Upper lobe of left lung (tissue), 6 donors: ENCODE measurements at regions not wholly inside any gene's neighbourhood (a gene's known extent, or its start where the extent isn't known, plus 50 kb on each side); places are given as distances from the start of the nearest gene placed in this dataset.

Source experiments
- ATAC-seq, 2 donors: fragments of 200-7000 bp; cut with Tn5 transposase; one replicate each; pipeline ENCODE4 v1.9.1; 2022; ENCODE audit warnings: mild to moderate bottlenecking in 2 of 2, moderate library complexity in 2 of 2; ENCODE audit not compliant: low FRiP score in 2 of 2
- DNase-seq, 2 donors: peaks; one replicate each; pipeline ENCODE4 v3.0.0-alpha.2; 2019 to 2020
- H3K27ac ChIP-seq, 4 donors: fragments of 200-600 bp; sonication (generic); one replicate each; pipeline ENCODE4 v1.5.1; 2016 to 2019
- H3K27me3 ChIP-seq, 4 donors: fragments of 200-600 bp; sonication (generic); one replicate each; pipeline ENCODE4 v1.5.1; 2017 to 2019
- H3K36me3 ChIP-seq, 4 donors: fragments of 200-600 bp; sonication (generic); one replicate each; pipeline ENCODE4 v1.5.1; 2016 to 2019
- H3K4me1 ChIP-seq, 4 donors: fragments of 200-600 bp; sonication (generic); one replicate each; pipeline ENCODE4 v1.5.1; 2018 to 2019
- H3K4me3 ChIP-seq, 4 donors: fragments of 200-600 bp; sonication (generic); one replicate each; pipeline ENCODE4 v1.5.1; 2017 to 2019; ENCODE audit warnings: mild to moderate bottlenecking in 2 of 4, moderate library complexity in 1 of 4
- H3K9me3 ChIP-seq, 4 donors: fragments of 200-600 bp; sonication (generic); one replicate each; pipeline ENCODE4 v1.5.1; 2018 to 2019
- CTCF ChIP-seq, 6 experiments: fragments of 450-650 bp in 4 of 6; fragments of 200-600 bp in 2 of 6; sonication (generic) in 2 of 6; IDR thresholded peaks; one replicate each; pipeline ENCODE4 v1.5.1; 2016 to 2019; ENCODE audit warnings: antibody characterized with exemption in 6 of 6
- EP300 ChIP-seq, 4 donors: sonication (generic); formaldehyde crosslinking; IDR thresholded peaks; one replicate each; pipeline ENCODE4 v1.5.1; 2017; ENCODE audit warnings: antibody characterized with exemption in 4 of 4, control low read depth in 2 of 4
- POLR2A ChIP-seq, 4 donors: fragments of 450-650 bp; IDR thresholded peaks; one replicate each; pipeline ENCODE4 v1.5.1; 2016 to 2017; ENCODE audit warnings: antibody characterized with exemption in 4 of 4, mild to moderate bottlenecking in 2 of 4
- POLR2AphosphoS5 ChIP-seq, 2 donors: sonication (generic); formaldehyde crosslinking; IDR thresholded peaks; one replicate each; pipeline ENCODE4 v1.5.1; 2017; ENCODE audit warnings: antibody characterized with exemption in 2 of 2
- WGBS, 2 donors: methylation state at CpG; one replicate each; pipeline ENCODE4 v1.1.5; 2017 to 2018; 5-methylcytosine and 5-hydroxymethylcytosine counted together
- donor health status: DM: no; HTN: no; CAD: no; lungs with moderate emphysema.
- donor health status: DM: no; HTN: yes; CAD: no; lungs with severe emphysema.

DNA sequence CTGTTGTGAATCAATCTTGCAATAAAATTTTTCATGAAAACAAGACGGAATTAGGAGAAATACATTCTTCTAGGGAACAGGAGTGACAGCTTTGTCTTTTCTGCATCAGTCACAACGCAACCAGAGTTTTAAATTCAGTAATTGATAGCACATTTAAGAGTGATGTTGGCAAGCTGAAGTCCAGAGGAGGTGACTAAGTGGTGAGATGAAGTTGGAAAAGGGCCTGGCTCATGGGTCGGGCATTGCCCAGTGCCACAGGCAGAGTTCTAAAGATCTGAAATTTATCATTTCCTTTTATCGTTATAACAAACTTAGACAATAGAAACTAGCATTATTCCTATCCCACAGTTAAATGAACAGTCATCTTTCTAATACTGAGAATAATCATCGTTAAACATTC, 764.6 kb upstream of the ZEB2 start:
- TF ChIP-seq EP300 (IDR thresholded peaks at IDR 0.05) (no peak), POLR2A (IDR thresholded peaks at IDR 0.05) (no peak), POLR2AphosphoS5 (IDR thresholded peaks at IDR 0.05) (no peak), CTCF (IDR thresholded peaks at IDR 0.05) (no peak)
- WGBS, 2 donors = 73 to 85% methylated on average over 5 of the region's 5 CpGs
- Histone ChIP-seq H3K36me3 (no peaks in the 10 kb centered on the region), H3K9me3 (no peaks in the 10 kb centered on the region), H3K27me3 (no peaks in the 10 kb centered on the region), H3K4me1 (peaks cover 0 to 3% (median 0%) of the 10 kb centered on the region in 4 donors), H3K4me3 (no peak overlapping the region), H3K27ac (no peak overlapping the region)
- DNase-seq = no peak
- ATAC-seq = no peak

DNA sequence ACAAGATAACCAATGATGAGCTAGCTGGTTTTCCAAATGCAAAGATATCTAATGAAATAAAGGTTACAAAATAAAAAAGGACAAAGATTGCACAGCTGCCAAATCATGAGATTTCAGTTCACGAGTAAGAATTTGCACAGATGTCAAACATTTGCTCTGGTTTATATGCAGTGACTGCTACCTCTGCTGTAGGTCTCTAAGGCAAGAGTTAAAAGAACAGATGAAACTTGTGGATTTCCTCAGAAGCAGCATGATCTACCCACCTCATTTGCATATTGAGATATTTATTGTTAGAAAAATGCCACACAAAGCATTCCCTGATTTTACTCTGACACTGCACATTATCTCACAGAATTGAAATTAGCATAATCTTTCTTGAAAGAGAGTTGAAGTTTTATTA, 763.2 kb upstream of the ZEB2 start:
- WGBS, 2 donors = 64 to 75% methylated on average over 1 of the region's 1 CpG
- Histone ChIP-seq H3K27me3 (no peaks in the 10 kb centered on the region), H3K36me3 (no peaks in the 10 kb centered on the region), H3K4me1 (peaks cover 0 to 3% (median 0%) of the 10 kb centered on the region in 4 donors), H3K9me3 (no peaks in the 10 kb centered on the region), H3K27ac (no peak overlapping the region), H3K4me3 (no peak overlapping the region)
- no peak for TF ChIP-seq POLR2AphosphoS5 (IDR thresholded peaks at IDR 0.05)
- no peak for TF ChIP-seq CTCF (IDR thresholded peaks at IDR 0.05)
- DNase-seq (no peak), ATAC-seq (no peak)

DNA sequence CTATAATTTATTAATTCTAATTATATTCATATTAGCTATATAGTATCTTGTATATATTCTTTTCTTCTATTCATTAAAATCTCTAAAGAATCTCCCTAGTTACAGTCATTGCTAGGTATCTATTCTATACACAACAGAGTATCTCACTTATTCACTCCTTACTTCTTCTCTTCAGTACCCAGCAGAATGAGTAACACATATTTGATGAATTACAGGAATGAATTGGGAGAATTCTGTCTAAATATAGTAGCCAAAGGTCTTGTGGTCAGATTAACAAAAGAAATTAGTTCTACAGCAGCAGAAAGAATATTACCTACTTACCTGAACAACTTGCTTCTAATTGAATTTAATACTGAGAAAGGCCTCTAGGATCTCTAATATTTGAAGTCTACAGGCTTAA, 758.0 kb upstream of the ZEB2 start:
- H3K9me3 ChIP-seq = peaks cover 0 to 2% (median under 1%) of the 10 kb centered on the region in 4 donors
- H3K27me3 ChIP-seq = no peaks in the 10 kb centered on the region
- TF ChIP-seq EP300 (IDR thresholded peaks at IDR 0.05) (no peak), POLR2AphosphoS5 (IDR thresholded peaks at IDR 0.05) (no peak), CTCF (IDR thresholded peaks at IDR 0.05) (no peak), POLR2A (IDR thresholded peaks at IDR 0.05) (no peak)
- no peaks in the 10 kb centered on the region for H3K4me1 ChIP-seq
- ATAC-seq (no peak), DNase-seq (no peak)
- no peak overlapping the region for H3K27ac ChIP-seq
- no peaks in the 10 kb centered on the region for H3K36me3 ChIP-seq
- H3K4me3 ChIP-seq = no peak overlapping the region

GRCh38 chr2:145273840-145274239, 753.9 kb upstream of the ZEB2 start:
- H3K36me3 ChIP-seq = no peaks in the 10 kb centered on the region

More at GRCh38 chr2:145273840-145274239, 753.9 kb upstream of the ZEB2 start:
- Histone ChIP-seq H3K4me3 (no peak overlapping the region), H3K9me3 (peaks cover 0 to 9% (median 2%) of the 10 kb centered on the region in 4 donors), H3K27me3 (no peaks in the 10 kb centered on the region), H3K4me1 (no peaks in the 10 kb centered on the region), H3K27ac (no peak overlapping the region)
- DNase-seq (no peak), ATAC-seq (no peak)
- 80 to 91% methylated on average over 1 of the region's 1 CpG for WGBS, 2 donors
- no peak for TF ChIP-seq POLR2A (IDR thresholded peaks at IDR 0.05)
- no peak for TF ChIP-seq POLR2AphosphoS5 (IDR thresholded peaks at IDR 0.05)
- TF ChIP-seq EP300 (IDR thresholded peaks at IDR 0.05) = no peak
- TF ChIP-seq CTCF (IDR thresholded peaks at IDR 0.05) = no peak
